ENCODE measurements at regions not wholly inside any gene's neighbourhood (a gene's known extent, or its start where the extent isn't known, plus 50 kb on each side); places are given as distances from the start of the nearest gene placed in this dataset.
"Not testable (repeated sequence)": the region's sequence is repeated elsewhere in the genome, so short reads cannot be mapped to it uniquely, and the experiment has no call there.

- DNase-seq (ENCODE audit: low spot score), result not testable (repeated sequence)
Observed at GRCh38 chr15:21024235-21024987, 158.3 kb upstream of the POTEB2 start.

DNA sequence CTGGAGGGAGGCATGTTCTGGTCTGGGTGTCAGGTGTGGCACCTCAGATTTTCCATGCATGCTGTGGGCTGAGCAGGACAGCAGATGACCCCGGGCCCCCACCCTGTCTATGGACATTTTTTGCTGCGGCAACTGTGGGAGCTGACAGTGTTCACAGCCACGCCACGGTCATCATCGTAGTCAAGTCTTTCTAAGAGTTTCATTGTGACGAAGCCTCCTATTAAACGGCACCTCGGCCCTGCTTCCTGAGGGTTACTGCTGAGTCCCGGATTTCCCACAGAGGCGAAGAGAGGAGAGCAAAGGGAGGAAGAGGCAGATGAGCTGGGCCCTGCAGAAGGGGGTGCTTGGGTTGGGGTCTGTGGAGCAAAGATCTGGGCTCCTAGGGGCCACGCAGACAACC is 152.1 kb upstream of the POTEB2 start:
- not testable (repeated sequence) for DNase-seq (ENCODE audit: low spot score)

DNA sequence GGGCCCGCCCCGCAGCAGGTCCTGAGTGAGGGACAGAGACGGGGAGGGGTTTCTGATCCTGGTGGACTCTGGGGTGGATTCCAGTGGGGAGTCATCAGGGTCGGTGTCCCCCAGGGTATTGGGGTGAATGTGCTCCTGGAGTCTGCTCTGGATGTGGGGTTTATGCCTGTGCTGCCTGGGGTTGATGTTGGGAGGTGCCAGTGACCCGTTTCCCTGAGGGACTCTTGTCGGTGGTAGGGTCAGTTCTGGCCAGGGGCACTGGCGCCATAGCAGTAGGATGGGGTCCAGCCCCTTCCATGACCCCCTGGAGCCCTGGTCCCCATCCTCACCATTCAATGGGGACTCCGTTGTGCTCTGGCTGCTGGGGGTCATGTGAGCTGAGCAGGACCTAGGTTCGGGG is 151.2 kb upstream of the POTEB2 start:
- DNase-seq (ENCODE audit: low spot score), result not testable (repeated sequence)

GRCh38 chr15:21016589-21016988 is 150.5 kb upstream of the POTEB2 start:
- not testable (repeated sequence) for DNase-seq (ENCODE audit: low spot score)

GRCh38 chr15:21015171-21015570 is 149.1 kb upstream of the POTEB2 start:
- not testable (repeated sequence) for DNase-seq (ENCODE audit: low spot score)

DNA sequence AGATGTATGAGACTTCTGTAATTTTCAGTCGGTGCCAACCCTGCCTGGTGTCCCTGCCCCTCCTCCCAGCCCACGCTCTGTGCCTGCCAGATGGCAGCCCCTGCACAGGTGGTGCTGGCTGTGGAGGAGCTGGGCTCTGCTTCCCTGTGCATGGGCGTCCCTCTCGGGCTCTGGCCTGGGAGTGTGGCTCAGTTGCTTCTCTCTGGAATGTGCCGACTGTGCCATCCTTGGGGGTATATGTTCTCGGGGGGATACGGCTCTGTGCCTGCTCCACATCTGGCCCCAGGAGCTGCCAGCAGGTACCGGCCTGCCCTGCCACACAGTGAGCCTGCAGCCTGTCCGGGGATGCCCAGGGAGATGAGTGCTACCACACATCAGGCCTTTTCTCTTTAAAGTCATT is 147.2 kb upstream of the POTEB2 start:
- not testable (repeated sequence) for DNase-seq (ENCODE audit: low spot score)

DNA sequence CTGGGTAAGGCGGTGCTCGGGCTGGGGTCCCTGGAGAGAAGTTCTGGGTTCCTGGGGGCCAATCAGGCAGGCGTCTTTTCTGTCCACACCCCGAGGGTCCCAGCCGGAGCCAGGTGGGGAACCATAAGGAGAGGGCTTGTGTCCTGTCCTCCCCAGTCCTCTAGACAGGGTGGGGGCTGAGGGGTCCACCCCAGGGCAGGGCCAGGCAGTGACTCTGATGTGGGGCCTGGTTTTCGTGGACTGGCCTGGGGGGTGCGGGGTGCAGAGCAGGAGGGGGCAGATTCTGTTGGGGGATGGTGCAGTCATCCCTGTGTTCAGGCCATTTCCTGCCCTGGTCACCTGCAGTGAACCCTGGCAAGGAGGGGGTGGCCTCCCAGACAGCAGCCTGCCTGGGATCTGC is 143.5 kb upstream of the POTEB2 start:
- not testable (repeated sequence) for DNase-seq (ENCODE audit: low spot score)

- not testable (repeated sequence) for DNase-seq (ENCODE audit: low spot score)
Observed at GRCh38 chr15:21003459-21003858, 137.3 kb upstream of the POTEB2 start.

- not testable (repeated sequence) for DNase-seq (ENCODE audit: low spot score)
Observed at GRCh38 chr15:21001950-21002349, 135.8 kb upstream of the POTEB2 start.

DNA sequence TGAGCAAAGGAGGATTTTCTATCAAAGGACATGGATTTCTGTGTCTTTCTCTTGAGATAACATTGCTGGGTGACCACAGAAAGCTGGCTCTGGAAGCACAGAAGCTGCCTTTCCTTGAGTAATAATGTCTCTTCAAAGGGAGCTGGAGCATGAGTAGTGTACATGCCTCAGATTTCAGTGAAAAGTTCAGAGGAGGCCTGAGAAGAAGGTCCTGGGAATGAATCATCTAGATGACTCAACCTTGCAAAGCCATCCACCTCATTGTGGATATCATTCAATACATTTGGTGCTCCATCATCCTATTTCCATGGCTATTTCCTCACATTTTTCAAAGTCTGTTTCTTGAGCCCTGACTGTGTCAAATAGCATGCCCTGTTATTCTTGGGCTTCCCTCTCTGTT is 125.6 kb upstream of the POTEB2 start:
- not testable (repeated sequence) for DNase-seq (ENCODE audit: low spot score)

GRCh38 chr15:20991253-20991652 is 125.1 kb upstream of the POTEB2 start:
- not testable (repeated sequence) for DNase-seq (ENCODE audit: low spot score)

DNA sequence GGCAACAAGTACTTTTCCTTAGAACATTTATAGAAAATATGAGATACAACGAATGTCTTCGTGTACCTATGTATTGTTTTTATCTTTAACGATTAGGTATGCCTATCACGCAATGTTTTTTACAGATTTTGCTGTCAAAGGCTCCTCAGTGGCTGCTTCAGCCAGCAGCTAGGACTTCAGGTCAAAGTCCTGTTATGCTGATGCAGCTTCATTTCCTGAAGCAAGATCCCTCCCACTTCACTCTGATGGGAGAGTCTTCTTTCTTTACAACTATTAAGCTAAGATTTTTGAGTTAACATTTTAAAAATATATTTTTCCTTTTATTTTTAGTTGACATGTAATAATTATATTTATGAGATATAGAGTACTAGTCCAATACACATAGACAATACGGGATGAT is 120.7 kb upstream of the POTEB2 start:
- peak; percentile 5 for DNase-seq (ENCODE audit: low spot score)

DNA sequence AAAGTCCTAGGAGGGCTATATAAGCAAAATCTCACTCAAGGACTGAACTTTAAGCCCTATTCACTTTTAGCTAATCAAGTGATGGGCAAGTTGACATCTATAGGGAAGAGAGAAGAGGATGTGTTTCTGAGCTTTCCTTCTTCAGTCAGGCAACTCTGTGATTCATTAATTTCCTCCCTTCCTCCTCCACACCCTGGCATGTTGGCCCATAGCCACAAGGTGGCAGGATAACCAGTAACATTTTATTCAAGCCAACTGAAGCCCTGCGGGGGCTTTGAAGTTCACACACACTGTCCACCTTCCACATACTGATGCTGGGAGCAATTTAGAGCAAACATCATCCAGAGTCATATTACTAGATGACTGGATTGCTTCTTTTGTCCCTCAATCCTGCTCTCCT is 111.9 kb upstream of the POTEB2 start:
- not testable (repeated sequence) for DNase-seq (ENCODE audit: low spot score)

DNA sequence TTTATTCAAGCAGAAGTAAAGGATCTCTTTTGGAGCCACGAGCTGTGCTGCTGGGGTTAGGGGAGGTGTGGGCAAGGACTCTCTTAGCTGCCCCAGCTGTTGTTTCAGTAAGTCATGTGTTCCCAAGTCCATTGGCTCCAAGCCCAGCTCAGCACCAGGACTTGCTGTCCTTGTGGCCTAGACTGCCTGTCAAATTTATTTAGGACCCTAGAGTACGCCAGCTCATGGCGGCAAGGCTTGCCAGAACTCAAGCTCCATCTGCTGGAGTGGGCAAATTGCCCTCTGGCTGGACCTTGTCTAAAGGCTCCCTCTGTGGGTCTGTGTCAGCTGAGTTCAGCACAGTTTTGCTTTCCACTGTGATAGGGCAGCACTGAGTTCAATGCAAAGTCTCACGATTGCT is 106.6 kb upstream of the POTEB2 start:
- not testable (repeated sequence) for DNase-seq (ENCODE audit: low spot score)

DNA sequence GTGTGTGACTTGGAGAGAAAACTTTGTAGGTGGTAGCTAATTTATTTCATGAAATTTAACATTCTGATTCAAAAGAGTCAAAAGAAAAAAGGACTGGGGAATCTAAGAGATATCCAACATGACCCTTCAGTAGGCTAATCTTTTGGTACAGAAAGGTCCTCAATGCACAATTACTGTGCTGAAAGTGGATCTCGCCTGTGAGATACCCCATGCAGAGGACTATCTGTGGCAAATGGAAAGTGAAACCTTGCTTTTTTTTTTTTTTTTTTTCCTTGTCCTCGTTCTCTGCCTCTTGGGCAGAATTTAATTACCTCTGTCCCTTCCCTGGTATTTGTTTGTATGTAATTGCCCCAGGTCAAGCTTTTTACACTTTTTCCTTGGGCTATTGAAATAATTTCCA is 93.2 kb upstream of the POTEB2 start:
- DNase-seq (ENCODE audit: low spot score), result not testable (repeated sequence)

DNA sequence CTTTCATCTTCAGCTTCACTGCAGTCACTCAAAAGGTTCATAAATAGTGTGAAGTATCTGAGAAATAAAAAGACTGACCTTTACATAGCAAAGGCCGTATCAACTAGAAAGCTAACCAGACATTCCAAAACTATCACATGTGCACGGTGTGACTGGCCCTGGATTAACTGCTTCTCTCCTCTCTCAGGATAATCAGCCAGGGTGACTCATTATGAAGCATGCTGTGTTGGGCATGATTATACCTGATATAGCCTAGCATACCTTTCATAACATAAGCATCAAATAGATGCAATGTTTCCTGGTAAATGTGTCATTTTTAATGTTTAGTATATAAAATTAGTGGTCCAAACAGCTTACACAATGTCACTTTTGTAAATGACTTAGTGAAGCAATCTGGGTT is 63.2 kb upstream of the POTEB2 start:
- not testable (repeated sequence) for DNase-seq (ENCODE audit: low spot score)
